GM19397 (cell line): ENCODE measurements at regions not wholly inside any gene's neighbourhood (a gene's known extent, or its start where the extent isn't known, plus 50 kb on each side); places are given as distances from the start of the nearest gene placed in this dataset.
A peak's percentile ranks its signal among the peaks of the same experiment; 100 is the strongest.
"Not testable (repeated sequence)": the region's sequence is repeated elsewhere in the genome, so short reads cannot be mapped to it uniquely, and the experiment has no call there.

Experiments used
- ATAC-seq: cut with Tn5 transposase; IDR thresholded peaks from one replicate; pipeline ENCODE4 v1.9.1; 2021; ENCODE audit warnings: mild to moderate bottlenecking, moderate library complexity; ENCODE audit not compliant: unreplicated experiment

- ATAC-seq: no peak
These were observed 51.2 kb upstream of the MEX3C start for GRCh38 chr18:51248685-51249084.

DNA sequence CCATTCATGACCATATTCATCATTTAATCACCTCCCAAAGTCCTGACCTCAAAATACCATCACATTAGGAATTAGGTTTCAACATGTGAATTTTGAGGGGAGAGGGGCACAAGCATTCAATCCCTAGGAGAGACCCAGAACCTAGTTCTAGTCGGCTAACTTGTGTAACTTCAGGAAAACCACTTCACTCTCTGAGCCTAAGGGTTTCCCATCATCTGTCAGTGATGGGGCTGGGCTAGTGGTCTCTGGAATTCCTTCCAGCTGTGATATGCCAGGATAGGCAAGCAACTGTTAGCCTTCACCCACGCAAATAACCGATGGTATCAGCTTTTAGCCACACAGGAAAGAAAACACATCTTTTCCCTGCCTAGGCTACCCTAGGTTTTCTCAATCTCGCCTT lies 52.5 kb upstream of the MEX3C start:
- ATAC-seq: no peak

DNA sequence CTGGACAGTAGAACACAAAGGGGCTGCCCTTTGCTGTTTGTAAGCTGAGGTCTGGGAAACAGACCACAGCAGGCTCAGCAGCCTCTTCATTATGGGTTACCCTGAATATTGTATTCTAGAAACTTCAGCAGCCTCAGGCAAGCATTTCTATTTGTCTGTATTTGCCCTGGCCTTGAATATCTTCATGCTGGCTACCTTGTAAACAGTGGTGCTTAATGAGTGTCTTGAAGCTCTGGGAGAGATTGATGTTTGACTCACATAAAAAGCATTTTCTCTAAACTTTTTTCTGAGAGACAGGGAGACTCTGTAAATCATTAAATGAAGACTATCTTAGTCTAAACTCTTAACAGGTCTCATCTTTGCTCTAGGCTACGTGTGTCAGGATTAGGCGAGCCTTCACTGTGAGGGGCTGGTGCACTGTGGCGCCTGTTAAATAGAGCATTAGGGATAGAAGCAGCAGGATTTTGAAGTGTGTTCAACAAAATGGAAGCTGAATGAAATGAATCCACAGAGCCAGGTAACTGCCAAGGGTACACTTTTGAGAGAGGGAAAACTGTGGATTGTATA lies 53.1 kb upstream of the MEX3C start:
- ATAC-seq: no peak

DNA sequence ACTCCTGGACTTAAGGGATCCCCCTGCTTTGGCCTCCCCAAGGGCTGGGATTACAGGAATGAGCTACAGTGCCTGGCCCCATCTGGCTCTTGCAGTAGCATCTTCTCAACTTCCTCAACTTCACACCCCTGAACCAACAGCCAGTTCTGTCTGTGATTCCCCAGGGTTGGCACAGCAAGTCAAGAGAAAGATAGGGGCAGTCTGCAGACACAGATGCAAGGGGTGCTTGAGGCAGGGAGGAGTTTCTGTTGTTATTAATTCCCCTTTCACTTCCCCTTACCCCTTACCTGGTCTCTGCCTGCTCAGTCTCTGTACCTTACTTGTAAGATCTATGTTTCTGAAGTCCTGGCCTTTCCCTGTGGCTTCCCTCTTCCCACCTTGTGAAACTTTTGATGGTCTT lies 54.1 kb upstream of the MEX3C start:
- ATAC-seq: peak; percentile 99

DNA sequence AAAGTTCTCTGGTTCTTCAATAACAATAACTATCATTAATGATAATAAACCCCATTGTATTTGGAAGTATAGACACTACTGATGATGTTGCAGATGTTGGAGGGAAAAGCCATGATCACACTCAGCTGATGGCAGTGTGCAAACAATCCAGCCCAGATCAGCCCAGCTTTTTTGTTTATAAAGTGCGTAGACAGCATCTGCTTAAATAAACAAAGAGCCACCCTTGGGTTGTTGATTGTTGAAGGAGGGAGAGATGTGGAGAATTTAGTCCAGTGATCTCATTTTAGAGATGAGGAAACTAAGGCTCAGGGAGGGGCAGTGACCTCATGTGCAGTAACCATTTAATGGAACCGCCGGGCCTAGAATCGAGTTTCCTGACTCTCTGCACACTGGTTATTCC lies 56.0 kb upstream of the MEX3C start:
- ATAC-seq: no peak

GRCh38 chr18:51255693-51256092 lies 58.2 kb upstream of the MEX3C start:
- no peak for ATAC-seq

GRCh38 chr18:51257150-51257549 lies 59.7 kb upstream of the MEX3C start:
- no peak for ATAC-seq

GRCh38 chr18:51260118-51260517 lies 62.6 kb upstream of the MEX3C start:
- no peak for ATAC-seq

DNA sequence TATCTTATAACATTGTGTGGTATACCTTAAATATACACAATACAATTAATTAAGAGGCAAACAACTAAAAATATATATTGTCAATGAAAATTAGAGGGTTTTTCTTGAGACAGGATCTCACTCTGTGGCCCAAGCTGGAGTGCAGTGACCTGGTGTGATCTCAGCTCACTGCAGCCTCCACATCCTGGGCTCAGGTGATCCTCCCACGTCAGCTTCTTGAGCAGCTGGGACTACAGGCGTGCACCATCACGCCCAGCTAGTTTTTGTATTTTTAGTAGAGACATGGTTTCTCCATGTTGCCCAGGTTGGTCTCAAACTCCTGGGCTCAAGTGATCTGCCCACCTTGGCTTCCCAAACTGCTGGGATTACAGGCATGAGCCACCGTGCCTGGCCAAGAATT lies 68.6 kb upstream of the MEX3C start:
- not testable (repeated sequence) for ATAC-seq

DNA sequence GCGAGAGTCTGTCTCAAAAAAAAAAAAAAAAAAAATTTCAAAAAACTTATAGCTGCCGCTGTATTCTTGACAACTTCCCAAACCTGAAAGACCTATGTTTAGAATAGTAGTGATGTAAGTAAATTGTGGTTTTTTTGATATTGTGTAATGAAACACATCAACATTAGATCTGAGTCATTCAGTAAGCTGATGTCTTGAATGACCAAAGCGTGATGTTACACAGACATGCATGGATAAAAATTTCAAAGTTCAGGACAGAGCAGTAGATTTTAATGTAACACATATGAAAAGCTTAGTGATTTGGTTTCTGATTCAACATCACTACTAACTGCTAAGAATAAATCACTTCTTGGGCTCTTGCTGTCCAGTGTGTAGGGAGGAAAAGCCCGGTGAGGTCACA lies 69.3 kb upstream of the MEX3C start:
- no peak for ATAC-seq

DNA sequence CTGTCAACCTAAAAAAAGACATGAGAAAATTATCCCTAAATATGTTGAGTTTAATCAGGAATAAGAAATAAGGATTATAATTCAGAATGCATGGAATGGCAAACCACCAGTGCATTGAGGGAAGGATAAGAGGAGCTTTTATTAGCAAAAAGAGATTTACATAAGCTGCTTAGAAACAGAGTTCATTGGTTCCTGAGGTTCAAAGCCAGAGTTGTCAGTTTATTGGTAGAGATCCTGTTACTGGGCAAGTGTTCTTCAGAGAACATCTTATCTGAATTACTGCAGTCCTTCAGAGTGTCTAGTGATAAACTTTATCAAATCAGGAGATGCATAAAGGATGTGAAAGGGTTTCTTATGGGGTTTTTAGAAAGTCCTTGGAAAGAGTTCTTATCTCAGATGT lies 76.0 kb upstream of the MEX3C start:
- ATAC-seq: no peak

DNA sequence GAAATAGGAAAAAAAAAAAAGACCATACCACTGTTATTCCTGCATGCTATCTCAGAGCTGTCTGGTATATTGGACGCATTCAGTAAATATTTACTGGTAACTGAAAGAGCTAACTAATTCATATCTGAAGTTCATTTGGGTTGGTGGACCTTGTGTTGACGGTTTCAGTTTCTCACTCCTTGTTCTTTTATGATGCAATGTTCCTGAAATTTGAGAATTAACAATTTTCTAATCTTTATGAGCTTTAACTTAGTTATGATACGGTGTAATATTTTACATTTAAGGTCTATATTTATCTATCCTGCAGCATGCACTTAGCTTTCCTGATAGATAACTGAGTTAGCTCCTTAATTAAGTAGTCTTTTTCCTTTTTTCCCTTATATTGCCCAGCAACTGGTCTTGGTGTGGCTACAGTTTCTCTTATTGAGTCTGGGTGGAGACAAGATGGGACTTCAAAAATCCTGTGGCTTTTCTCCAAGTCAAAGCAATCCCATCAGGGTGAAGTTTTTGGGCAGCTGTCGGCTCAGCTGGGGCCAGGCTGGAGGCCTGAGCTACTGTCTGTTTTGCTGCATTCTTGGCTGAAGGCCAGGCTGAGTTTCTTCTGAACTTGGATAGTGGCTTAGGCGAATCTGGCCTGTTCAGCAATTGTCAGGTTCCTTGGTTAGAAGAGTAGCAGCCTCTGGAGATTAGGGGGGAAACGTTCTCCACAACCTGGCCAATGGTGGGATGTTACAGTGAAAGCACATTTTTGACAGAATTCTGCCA lies 78.4 kb upstream of the MEX3C start:
- ATAC-seq: no peak

DNA sequence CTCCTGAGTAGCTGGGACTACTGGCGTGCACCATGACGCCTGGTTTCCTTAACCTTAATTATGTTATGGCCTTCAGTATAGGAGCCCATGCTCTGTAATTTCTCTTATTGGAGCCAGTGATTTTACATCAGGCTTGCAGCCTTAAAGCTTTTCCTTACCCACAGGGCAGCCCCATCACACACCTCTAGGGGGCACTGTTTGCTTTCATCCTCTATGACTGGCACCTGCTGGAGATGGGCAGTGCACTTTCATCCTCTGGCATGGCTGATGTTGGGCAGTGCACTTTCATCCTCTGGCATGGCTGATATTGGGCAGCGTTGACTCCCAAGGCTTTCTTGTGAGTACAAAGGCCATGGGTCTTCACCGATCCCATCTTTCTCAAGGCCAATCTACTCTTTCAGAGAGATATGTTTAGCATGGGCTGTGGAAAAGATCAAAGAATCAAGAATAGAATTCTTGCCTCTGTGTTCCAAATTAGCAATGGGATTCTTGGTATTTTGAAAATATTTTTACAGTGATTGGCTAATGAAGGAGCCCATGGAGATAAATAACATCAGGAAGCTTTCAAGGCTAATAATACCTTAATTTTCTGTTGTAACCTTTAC lies 80.7 kb upstream of the MEX3C start:
- ATAC-seq: no peak

DNA sequence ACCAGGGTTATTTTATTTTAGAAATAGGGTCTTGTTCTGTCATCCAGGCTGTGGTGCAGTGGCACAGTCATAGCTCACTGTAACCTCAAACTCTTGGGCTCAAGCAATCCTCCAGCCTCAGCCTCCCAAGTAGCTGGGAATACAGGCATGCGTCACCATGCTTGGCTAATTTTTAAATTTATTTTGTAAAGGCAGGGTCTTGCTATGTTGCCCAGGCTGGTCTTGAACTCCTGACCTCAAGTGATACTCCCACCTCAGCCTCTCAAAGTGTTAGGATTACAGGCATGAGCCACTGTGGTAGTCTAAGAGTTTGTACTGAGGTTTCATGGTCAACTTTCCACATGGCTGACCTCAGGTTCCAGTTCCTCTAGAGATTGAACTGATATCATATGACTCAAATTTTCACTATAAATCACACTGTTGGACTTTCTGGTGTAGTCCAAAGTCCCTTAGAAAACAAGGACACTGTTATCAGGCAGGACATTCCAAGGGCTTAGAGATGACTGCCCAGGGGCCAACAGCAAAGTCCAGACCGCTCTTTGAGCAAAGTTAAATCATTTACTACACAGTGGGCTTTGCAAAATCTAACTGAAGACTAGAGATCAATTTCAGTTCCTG lies 82.0 kb upstream of the MEX3C start:
- no peak for ATAC-seq

GRCh38 chr18:51287818-51288508 lies 90.5 kb upstream of the MEX3C start:
- ATAC-seq: no peak

DNA sequence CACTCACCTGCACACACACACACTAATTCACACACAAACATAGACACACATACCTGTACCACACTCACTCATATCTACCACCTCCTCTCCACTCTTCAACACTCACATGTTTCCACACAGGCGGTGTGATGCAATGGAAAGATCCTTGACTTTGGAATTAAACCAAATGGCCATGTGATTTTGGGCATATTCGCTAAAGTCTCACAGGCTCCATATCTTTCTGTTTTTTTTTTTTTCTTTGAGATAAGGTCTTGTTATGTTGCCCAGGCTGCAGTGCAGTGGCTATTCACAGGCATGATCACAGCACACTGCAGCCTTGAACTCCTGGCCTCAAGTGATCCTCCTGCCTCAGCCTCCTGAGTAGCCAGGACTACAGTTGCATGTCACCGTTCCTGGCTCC lies 91.1 kb upstream of the MEX3C start:
- ATAC-seq: no peak

GRCh38 chr18:51290860-51291259 lies 93.4 kb upstream of the MEX3C start:
- ATAC-seq: no peak

GRCh38 chr18:51300912-51301311 lies 103.4 kb upstream of the MEX3C start:
- no peak for ATAC-seq

DNA sequence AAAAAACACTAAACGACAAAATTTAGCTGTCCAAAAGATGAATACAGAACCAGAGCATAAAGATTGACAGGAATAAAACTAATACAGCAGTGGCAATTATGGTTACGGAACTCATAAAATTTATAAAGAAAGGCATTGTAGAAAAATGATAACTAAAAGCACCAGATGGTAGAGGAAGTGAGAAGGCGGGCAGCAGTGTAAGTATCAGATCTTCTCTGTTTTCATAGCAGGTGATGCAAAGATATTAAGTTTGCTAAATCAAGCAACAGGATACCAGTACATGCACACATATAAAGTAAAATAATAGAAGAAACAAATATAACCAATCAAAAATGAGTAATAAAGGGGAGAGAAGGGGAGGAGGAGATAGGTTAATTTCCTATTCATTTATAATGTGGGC lies 103.9 kb upstream of the MEX3C start:
- no peak for ATAC-seq

GRCh38 chr18:51316677-51317076 lies 119.2 kb upstream of the MEX3C start:
- ATAC-seq: no peak

DNA sequence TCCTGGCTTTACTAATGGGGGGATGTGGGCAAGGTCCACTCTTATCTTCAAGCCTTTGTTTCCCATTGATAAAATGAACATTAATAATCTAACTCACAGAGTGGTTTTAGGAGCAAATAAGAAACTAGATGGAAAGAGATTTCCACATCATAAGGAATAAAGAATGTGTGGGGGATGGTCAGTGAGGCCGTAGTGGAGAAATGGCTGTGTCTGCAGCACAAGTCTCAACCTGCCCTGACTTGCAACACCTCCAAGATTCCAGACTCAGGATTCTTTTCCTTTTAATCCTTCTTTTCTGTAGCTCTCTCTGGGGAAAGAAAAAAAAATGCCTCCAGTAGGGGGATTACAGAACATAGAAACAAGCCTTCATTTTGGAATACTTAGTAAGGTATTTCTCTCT lies 124.2 kb upstream of the MEX3C start:
- ATAC-seq: no peak
